HG02840 (cell line): ENCODE measurements at regions not wholly inside any gene's neighbourhood (a gene's known extent, or its start where the extent isn't known, plus 50 kb on each side); places are given as distances from the start of the nearest gene placed in this dataset.

Source experiments
- ATAC-seq: cut with Tn5 transposase; IDR thresholded peaks from one replicate; pipeline ENCODE4 v1.9.1; 2021; ENCODE audit warnings: mild to moderate bottlenecking, moderate library complexity, moderate number of reproducible peaks; ENCODE audit not compliant: unreplicated experiment, low FRiP score

DNA sequence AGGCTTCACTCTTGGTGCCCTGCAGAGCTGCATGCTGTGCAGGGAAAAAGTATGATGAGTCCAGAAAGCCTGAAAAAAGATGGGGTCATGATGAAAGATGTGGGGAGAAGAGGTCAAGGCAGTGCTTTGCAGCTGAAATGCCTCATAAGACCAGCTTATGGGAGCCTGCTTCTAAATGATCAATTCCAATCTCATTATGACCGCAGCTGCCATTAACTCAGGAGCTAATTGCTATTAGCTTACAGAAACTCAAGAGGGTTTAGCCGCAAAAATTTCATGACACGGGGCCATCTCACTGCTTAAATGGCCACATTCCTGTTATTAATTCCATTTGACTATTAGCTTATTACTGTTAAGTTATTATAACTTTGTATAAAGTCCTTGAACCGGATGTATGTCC lies 502.9 kb upstream of the ZMIZ1 start:
- ATAC-seq: no peak

DNA sequence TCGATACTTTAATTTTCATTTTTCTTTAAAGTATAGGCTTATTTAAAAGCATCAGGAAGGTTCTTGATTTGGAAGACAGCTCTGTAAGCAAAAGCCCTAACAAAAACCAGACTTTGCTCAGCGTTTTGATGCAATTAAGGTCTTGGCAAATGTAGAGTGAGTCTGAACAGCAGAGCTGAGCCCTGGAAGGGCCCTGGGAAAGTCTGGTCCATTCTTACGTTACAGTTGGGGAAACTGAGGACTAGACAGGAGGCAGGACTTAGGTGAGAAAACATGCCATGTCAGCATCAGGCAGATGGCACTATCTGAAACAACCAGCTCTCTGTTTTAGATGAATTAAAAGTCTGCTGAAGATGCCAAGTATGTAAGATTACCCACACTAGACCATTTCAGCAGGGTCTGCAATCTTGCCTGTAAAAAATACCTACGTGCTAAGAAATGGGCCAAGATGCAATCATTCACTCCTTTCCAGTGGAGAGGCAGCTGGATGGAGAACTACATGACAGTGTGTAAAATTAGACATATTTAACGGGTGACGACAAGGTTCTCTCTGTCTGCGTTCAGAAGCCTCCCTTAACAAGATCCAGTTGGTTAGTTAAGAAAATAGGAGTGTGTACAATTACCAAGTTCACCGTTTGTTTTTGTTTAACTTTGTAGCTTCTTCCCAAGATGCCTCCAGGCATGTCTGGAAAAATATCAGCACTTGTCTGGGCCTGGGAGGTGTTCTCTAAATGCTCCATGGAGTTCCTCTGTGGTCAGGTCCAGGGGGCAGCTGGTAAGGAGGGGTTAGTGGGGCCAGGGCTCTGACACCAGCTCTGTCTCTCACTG lies 502.3 kb upstream of the ZMIZ1 start:
- ATAC-seq: no peak

DNA sequence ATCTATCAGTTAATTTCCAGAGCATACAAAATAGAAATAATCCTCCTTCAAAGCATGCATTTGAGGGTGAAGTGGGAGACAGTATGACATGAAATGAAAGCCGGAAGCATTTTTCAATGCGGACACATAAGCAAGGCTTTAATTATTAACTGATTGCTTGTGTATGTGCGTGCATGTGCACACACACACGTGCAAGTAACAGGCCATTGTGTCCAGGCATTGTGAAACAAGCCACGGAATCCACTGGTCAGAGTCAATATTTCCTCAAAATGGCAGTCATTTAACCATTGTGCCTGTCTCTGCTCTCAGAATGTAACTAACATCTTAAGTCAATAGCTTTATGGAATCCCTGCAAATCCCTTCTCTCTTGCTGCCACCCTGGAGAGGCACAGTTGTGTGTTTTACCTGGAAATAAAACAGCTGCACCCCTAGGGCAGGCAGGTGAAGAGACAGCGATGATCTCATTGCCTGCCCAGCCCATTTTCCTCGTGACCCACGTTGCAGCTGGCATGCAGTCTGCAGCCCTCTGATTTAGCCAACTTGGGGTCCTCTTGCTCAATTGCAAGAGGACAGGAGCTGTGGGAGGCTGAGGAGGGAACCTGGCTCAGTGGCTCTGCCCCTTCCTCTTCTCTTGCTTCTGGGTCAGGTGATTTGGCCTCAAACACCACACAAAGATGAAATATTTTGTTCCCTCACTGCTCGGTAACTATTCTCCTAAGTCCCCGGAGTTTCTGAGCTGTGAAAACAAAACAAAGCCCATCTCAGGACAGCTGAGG lies 500.9 kb upstream of the ZMIZ1 start:
- ATAC-seq: no peak

- no peak for ATAC-seq
These were observed 500.1 kb upstream of the ZMIZ1 start for GRCh38 chr10:78568620-78569019.

GRCh38 chr10:78570633-78571235 lies 498.0 kb upstream of the ZMIZ1 start:
- ATAC-seq: no peak

- ATAC-seq: no peak
These were observed 497.5 kb upstream of the ZMIZ1 start for GRCh38 chr10:78571286-78571685.

DNA sequence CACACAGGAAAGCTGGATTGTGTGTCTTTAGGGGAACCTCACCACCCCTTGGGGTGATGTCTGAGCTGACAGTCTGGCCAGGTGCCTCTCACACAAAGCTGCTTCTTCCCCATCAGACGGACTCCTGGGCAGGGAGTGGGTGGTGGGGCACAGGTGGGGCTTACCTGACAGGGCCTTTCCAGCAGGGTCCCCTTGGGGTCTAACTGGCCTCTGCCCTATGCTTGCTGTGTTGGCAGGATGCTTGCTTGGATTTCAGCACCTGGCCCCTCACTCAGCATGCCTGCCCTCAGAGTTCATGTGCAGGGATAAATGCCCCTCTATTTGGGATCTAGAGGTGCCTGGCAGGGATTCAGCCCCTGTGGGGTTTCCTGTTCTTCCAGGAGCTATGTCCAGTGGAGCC lies 496.9 kb upstream of the ZMIZ1 start:
- ATAC-seq: no peak

GRCh38 chr10:78572565-78572964 lies 496.2 kb upstream of the ZMIZ1 start:
- ATAC-seq: no peak

DNA sequence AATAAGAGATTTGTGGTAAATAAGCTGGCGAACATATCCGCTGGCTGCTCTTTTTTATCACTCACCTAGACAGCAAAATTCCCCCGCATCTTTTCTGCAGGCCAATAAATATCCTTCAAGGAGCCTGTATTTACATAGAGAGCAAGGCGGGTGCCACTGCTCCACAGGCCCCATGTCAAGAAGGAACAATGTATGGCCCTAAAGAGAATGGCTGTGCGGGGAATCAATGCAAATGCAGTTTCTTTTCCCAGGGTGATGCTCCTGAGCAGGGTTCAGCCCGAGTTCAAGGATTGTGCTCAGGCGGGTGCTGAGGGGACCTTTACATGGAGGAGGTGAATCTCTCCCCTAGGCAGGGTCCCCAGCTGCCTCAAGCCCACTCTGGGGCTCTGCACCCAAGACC lies 494.2 kb upstream of the ZMIZ1 start:
- ATAC-seq: no peak

- ATAC-seq: no peak
These were observed 493.4 kb upstream of the ZMIZ1 start for GRCh38 chr10:78575400-78575799.

DNA sequence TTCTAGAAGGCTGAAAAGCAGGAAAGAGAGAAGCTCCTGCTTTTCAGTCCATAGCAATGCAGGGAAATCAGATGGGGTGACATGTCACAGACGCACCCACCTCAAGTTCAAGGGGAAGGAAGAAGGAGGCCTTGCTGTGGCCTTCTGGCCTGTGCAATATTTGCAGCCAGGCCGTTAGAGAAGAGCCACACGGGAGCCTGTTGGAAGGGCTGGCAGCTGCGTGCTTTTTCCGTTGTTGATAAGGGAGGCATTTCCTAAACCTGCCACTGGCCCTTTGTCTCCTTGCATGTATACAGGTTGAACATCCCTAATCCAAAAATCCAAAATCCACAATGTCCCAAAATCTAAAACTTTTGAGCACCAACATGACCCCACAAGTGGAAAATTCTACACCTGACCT lies 492.5 kb upstream of the ZMIZ1 start:
- no peak for ATAC-seq

DNA sequence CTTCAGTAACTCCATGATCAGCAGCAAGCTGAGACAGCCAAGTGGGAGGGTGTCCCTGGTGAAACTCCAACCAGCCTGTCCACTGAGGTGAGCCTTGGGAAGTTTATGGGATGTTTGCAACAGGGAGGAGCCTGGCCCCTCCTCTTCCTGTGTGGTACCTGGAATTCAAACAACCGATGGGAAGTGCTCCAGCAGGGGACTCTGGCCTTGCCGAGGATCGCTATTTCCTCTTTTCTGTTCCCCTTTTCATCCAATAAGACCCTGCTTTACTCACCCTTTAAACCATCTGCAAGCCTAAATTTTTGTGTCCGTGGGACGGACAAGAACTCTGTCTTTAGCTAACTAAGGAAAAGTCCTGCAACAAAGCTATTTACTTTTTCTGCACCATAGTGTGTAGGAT lies 491.1 kb upstream of the ZMIZ1 start:
- no peak for ATAC-seq

- no peak for ATAC-seq
These were observed 489.8 kb upstream of the ZMIZ1 start for GRCh38 chr10:78578929-78579328.

- no peak for ATAC-seq
These were observed 489.2 kb upstream of the ZMIZ1 start for GRCh38 chr10:78579576-78579975.

DNA sequence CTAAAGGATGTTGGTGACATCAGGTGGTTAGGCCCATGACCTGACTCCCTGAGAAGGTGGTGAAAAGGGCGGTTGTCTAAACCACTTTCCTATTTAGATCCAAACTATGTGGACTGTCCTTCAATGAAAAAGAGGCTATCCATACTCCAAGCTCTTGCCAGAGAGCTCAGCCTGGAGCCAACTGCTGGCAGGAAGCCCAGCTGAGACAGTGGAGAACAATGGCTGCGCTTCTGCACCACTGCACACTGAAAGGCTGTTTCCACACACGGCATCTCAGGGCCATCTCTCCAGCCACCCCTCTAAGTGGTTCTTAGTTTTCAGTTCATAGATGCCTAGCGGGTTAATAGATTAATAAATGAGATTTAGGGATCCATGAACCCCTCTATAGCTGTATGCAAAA lies 488.8 kb upstream of the ZMIZ1 start:
- ATAC-seq: no peak

DNA sequence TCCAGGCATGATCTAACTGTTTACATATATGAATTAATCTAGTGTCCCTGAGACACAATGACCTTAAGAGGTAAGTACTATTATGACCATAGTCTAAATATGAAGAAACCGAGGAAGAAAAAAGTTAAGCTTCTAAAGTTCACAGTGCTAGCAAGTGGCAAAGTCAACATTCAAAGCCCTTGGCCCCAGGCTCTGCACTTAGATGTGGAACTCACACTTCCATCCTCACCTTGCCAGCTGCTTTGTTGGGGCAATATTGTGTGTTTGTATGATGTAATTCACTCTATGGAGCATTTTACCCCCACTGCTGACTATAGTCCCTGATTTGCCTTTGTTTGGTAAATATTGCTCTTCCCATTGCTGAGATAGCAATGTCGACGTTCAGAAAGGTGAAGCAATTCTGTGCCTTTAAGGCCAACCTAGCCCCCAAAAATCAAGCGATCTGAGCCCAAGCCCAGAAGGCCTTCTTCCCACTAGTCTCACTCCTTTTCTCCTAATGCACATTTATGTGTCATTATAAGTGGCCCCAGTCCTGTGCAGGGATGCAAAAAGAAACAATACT lies 487.6 kb upstream of the ZMIZ1 start:
- ATAC-seq: no peak

- ATAC-seq: no peak
These were observed 486.2 kb upstream of the ZMIZ1 start for GRCh38 chr10:78582540-78582939.

DNA sequence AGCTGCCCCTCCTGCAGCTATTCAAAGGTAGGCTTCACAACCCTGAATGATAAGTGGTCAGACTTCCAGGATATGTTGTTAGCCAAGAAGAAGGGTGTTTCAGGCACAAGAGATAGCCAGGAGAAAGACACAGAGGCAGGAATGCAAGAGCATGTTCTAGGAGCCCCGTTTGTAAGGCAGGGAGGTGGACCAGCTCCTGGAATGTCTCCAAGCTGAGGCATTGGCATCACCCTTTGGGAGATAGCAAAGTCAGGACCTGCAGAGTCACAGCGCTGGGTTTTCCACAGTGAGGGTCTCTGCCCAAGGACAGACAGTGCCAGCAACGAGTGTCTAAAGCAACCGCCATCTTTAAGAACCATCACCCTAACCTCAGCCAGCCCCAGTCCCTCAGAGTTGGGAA lies 484.5 kb upstream of the ZMIZ1 start:
- no peak for ATAC-seq

DNA sequence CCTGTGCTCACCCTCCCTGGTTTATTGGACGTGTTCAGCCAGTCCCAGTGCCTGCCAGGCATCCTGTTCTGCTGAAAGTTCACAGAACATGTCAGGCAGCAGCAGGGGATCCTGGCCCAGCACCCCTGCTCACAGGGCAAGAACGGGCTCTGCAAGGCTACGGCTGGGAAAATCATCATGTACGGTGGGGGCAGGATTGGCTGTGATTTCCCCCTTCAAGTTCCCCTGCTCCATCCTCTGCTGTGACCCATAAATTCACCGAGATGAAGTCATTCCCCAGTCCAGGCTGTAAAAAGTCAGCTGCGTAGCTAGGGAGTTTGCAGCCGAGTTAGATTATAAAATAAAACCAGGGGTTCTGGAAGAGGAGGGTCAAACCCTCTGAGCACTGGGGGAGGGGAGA lies 484.1 kb upstream of the ZMIZ1 start:
- ATAC-seq: no peak

- ATAC-seq: no peak
These were observed 482.8 kb upstream of the ZMIZ1 start for GRCh38 chr10:78585952-78586351.

- ATAC-seq: no peak
These were observed 480.5 kb upstream of the ZMIZ1 start for GRCh38 chr10:78588194-78588811.
